ENCODE measurements at regions not wholly inside any gene's neighbourhood (a gene's known extent, or its start where the extent isn't known, plus 50 kb on each side); places are given as distances from the start of the nearest gene placed in this dataset.

- ATAC-seq (no peak), DNase-seq (no peak)
- no peaks in the 10 kb centered on the region for H3K27me3 ChIP-seq (ENCODE audit: insufficient read depth in 3 of 3, low read length in 2 of 3)
- H3K4me3 ChIP-seq = no peak overlapping the region
- intact Hi-C loops (cut with DNase I) = no loop called here
- WGBS, 3 donors = 96 to 98% (median 96%) methylated on average over 4 of the region's 4 CpGs
- no peak for TF ChIP-seq CTCF (IDR thresholded peaks at IDR 0.05)
- H3K36me3 ChIP-seq (ENCODE audit: insufficient read depth in 1 of 2, low read depth in 1 of 2) = no peaks in the 10 kb centered on the region
- H3K27ac ChIP-seq = no peak overlapping the region
- H3K4me1 ChIP-seq = no peaks in the 10 kb centered on the region
- no peaks in the 10 kb centered on the region for H3K9me3 ChIP-seq
Measured at GRCh38 chr10:1894912-1895311, 157.6 kb upstream of the ADARB2 start.

- Histone ChIP-seq H3K9me3 (no peaks in the 10 kb centered on the region), H3K4me1 (no peaks in the 10 kb centered on the region), H3K36me3 (ENCODE audit: insufficient read depth in 1 of 2, low read depth in 1 of 2) (no peaks in the 10 kb centered on the region), H3K4me3 (no peak overlapping the region), H3K27me3 (ENCODE audit: insufficient read depth in 3 of 3, low read length in 2 of 3) (no peaks in the 10 kb centered on the region), H3K27ac (no peak overlapping the region)
- DNase-seq (no peak), ATAC-seq (no peak)
- intact Hi-C loops (cut with DNase I) = no loop called here
- TF ChIP-seq CTCF (IDR thresholded peaks at IDR 0.05) = no peak
- WGBS, 3 donors = 74 to 81% (median 81%) methylated on average over 9 of the region's 9 CpGs
Measured at GRCh38 chr10:1893941-1894340, 156.6 kb upstream of the ADARB2 start.

GRCh38 chr10:1886039-1886438, 148.7 kb upstream of the ADARB2 start:
- Histone ChIP-seq H3K4me3 (no peak overlapping the region), H3K36me3 (ENCODE audit: insufficient read depth in 1 of 2, low read depth in 1 of 2) (no peaks in the 10 kb centered on the region), H3K27me3 (ENCODE audit: insufficient read depth in 3 of 3, low read length in 2 of 3) (no peaks in the 10 kb centered on the region), H3K4me1 (no peaks in the 10 kb centered on the region), H3K9me3 (peaks cover 7% of the 10 kb centered on the region), H3K27ac (no peak overlapping the region)
- intact Hi-C loops (cut with DNase I) = no loop called here
- TF ChIP-seq CTCF (IDR thresholded peaks at IDR 0.05) = no peak
- WGBS, 3 donors = 82 to 93% (median 87%) methylated on average over 1 of the region's 1 CpG
- DNase-seq (no peak), ATAC-seq (no peak)

- no peak for TF ChIP-seq CTCF (IDR thresholded peaks at IDR 0.05)
- Histone ChIP-seq H3K27ac (no peak overlapping the region), H3K27me3 (ENCODE audit: insufficient read depth in 3 of 3, low read length in 2 of 3) (no peaks in the 10 kb centered on the region), H3K4me1 (no peaks in the 10 kb centered on the region), H3K4me3 (no peak overlapping the region), H3K36me3 (ENCODE audit: insufficient read depth in 1 of 2, low read depth in 1 of 2) (no peaks in the 10 kb centered on the region), H3K9me3 (peaks cover 7% of the 10 kb centered on the region)
- WGBS, 3 donors = 85 to 89% (median 86%) methylated on average over 4 of the region's 4 CpGs
- intact Hi-C loops (cut with DNase I) = no loop called here
- no peak for DNase-seq
- no peak for ATAC-seq
Measured at GRCh38 chr10:1882728-1883127, 145.4 kb upstream of the ADARB2 start.

- intact Hi-C loops (cut with DNase I) = no loop called here
- ATAC-seq (no peak), DNase-seq (no peak)
- Histone ChIP-seq H3K27ac (no peak overlapping the region), H3K9me3 (peaks cover 7% of the 10 kb centered on the region), H3K36me3 (ENCODE audit: insufficient read depth in 1 of 2, low read depth in 1 of 2) (no peaks in the 10 kb centered on the region), H3K27me3 (ENCODE audit: insufficient read depth in 3 of 3, low read length in 2 of 3) (no peaks in the 10 kb centered on the region), H3K4me1 (no peaks in the 10 kb centered on the region), H3K4me3 (no peak overlapping the region)
- TF ChIP-seq CTCF (IDR thresholded peaks at IDR 0.05) = no peak
- 58 to 59% (median 59%) methylated on average over 12 of the region's 12 CpGs for WGBS, 3 donors
Measured at GRCh38 chr10:1882180-1882579, 144.9 kb upstream of the ADARB2 start.
